ENCODE measurements at regions not wholly inside any gene's neighbourhood (a gene's known extent, or its start where the extent isn't known, plus 50 kb on each side); places are given as distances from the start of the nearest gene placed in this dataset.

DNA sequence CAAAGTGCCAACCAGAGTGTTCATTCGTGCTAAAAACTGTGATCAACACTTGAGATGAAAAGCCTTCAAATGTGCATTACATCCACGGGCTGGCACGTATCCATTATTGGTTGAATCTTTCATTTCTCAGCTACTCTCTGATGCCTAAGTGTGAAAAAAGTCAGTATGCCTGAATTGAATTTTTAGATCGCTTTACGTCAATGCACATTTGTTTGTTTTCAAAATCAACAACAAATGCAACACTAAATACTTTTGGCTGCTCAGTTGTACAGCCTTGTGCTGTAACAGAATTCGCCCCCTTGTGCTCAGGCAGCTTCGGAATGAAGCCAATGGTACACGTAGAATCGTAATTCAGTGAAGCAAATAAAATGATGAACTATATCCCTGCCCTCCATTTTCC lies 446.5 kb upstream of the NRP1 start:
- no peak overlapping the region for H4K8ac ChIP-seq (replicated peaks; ENCODE audit: insufficient read length, low read depth, low read length)
- H3K4me2 ChIP-seq (ENCODE audit: insufficient read depth, insufficient read length, low read length), result no peak overlapping the region
- H2BK120ac ChIP-seq (ENCODE audit: low read depth, low read length, poor library complexity, severe bottlenecking), result no peak overlapping the region
- no peak overlapping the region for H4K5ac ChIP-seq (ENCODE audit: insufficient read length, low read depth, low read length)
- H2BK20ac ChIP-seq (ENCODE audit: low read depth, low read length, poor library complexity, severe bottlenecking), result no peak overlapping the region
- Mint-ChIP-seq H3K36me3 (ENCODE audit: insufficient read depth in 1 of 3, low read depth in 3 of 3) (0 out of 7 replicates have a peak, but pooled peaks cover 0 to 3% (median 0%) of the 10 kb centered on the region in 3 experiments), H3K27me3 (ENCODE audit: low read depth) (no peaks in the 10 kb centered on the region), H3K9me3 (peaks cover 0 to 7% of the 10 kb centered on the region in 2 experiments; a peak in 3 of 5 replicates), H3K27ac (no peak overlapping the region), H3K4me3 (no peak overlapping the region), H3K4me1 (peaks cover 3 to 13% of the 10 kb centered on the region in 2 experiments; a peak in 2 of 4 replicates)
- H3K23ac ChIP-seq (ENCODE audit: insufficient read length, low read depth, low read length), result no peak overlapping the region
- no peaks in the 10 kb centered on the region for H3K79me2 ChIP-seq (ENCODE audit: insufficient read depth, low read length)
- no peak overlapping the region for H2AK5ac ChIP-seq (ENCODE audit: insufficient read length, low read length)
- H3K27ac ChIP-seq (ENCODE audit: insufficient read length, low read depth, low read length), result no peak overlapping the region
- no peak overlapping the region for H2BK12ac ChIP-seq (ENCODE audit: insufficient read length, low read depth, low read length)
- H3K27me3 ChIP-seq (ENCODE audit: insufficient read depth, low read length), result no peaks in the 10 kb centered on the region
- H3K4me1 ChIP-seq (ENCODE audit: insufficient read depth, low read length), result no peaks in the 10 kb centered on the region
- H4K91ac ChIP-seq (ENCODE audit: insufficient read length, low read depth, low read length), result no peak overlapping the region
- H3K79me1 ChIP-seq (ENCODE audit: insufficient read depth, low read depth, low read length, poor library complexity, severe bottlenecking), result no peaks in the 10 kb centered on the region
- H4K20me1 ChIP-seq (ENCODE audit: control insufficient read depth, insufficient read depth, insufficient read length), result no peaks in the 10 kb centered on the region
- no peak overlapping the region for H3K56ac ChIP-seq (ENCODE audit: insufficient read length, low read depth, low read length)
- H2BK15ac ChIP-seq (ENCODE audit: low read depth, low read length), result no peak overlapping the region
- no CpG with 5 or more reads among the region's 9 CpGs for WGBS (ENCODE audit: extremely low coverage, insufficient read length, low lambda C conversion rate)
- no peak overlapping the region for H3K9ac ChIP-seq (ENCODE audit: extremely low read depth, insufficient read length, low read length)
- no peak overlapping the region for H3K14ac ChIP-seq (ENCODE audit: insufficient read depth, low read length)
- no peak overlapping the region for H3K18ac ChIP-seq (ENCODE audit: insufficient read length, low read depth, low read length)
- TF ChIP-seq, protein P1, sequence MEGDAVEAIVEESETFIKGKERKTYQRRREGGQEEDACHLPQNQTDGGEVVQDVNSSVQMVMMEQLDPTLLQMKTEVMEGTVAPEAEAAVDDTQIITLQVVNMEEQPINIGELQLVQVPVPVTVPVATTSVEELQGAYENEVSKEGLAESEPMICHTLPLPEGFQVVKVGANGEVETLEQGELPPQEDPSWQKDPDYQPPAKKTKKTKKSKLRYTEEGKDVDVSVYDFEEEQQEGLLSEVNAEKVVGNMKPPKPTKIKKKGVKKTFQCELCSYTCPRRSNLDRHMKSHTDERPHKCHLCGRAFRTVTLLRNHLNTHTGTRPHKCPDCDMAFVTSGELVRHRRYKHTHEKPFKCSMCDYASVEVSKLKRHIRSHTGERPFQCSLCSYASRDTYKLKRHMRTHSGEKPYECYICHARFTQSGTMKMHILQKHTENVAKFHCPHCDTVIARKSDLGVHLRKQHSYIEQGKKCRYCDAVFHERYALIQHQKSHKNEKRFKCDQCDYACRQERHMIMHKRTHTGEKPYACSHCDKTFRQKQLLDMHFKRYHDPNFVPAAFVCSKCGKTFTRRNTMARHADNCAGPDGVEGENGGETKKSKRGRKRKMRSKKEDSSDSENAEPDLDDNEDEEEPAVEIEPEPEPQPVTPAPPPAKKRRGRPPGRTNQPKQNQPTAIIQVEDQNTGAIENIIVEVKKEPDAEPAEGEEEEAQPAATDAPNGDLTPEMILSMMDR (conservative IDR thresholded peaks at IDR 0.05), result no peak
- no peak for DNase-seq
- H2BK5ac ChIP-seq (ENCODE audit: insufficient read length, low read length), result no peak overlapping the region
- no peaks in the 10 kb centered on the region for H3K23me2 ChIP-seq (ENCODE audit: insufficient read length, low read depth, low read length, poor library complexity, severe bottlenecking)
- H3K4ac ChIP-seq (ENCODE audit: low read depth, low read length), result no peak overlapping the region
- no peaks in the 10 kb centered on the region for H3K9me3 ChIP-seq (ENCODE audit: control insufficient read depth, low read depth, low read length)
- H2AFZ ChIP-seq (ENCODE audit: low read length), result no peak overlapping the region
- no peak overlapping the region for H3T11ph ChIP-seq (ENCODE audit: low read length)

Measured in H9 (cell line).